CD14-positive monocyte (primary cell): ENCODE measurements at regions not wholly inside any gene's neighbourhood (a gene's known extent, or its start where the extent isn't known, plus 50 kb on each side); places are given as distances from the start of the nearest gene placed in this dataset.

Experiments
- DNase-seq, 3 donors: peaks; one replicate each; pipeline ENCODE4 v3.0.0-alpha.2; 2011 to 2022
- H2AFZ ChIP-seq: 2 replicates; pipeline ENCODE4 v1.6.0; 2012; ENCODE audit warnings: mild to moderate bottlenecking, low read depth, low read length, inconsistent platforms; ENCODE audit not compliant: insufficient read depth, poor library complexity, severe bottlenecking
- H3K27ac ChIP-seq, 2 donors: 1 replicate in 1 of 2; 2 replicates in 1 of 2; pipeline ENCODE4 v1.5.1; 2012 to 2013; ENCODE audit warnings: low read length in 2 of 2, control low read depth in 1 of 2, inconsistent platforms in 1 of 2, low read depth in 1 of 2, mild to moderate bottlenecking in 1 of 2
- H3K27me3 ChIP-seq, 2 donors: one replicate each; pipeline versions ENCODE4 v1.6.0 to v1.6.1; 2011 to 2013; ENCODE audit warnings: low read length in 2 of 2; ENCODE audit not compliant: control insufficient read depth in 2 of 2, insufficient read depth in 2 of 2
- H3K36me3 ChIP-seq, 2 donors: replicated peaks in 1 of 2; 1 replicate in 1 of 2; 2 replicates in 1 of 2; pipeline versions ENCODE4 v1.5.1 to v1.6.1; 2012 to 2013; ENCODE audit warnings: low read length in 2 of 2, control low read depth in 1 of 2, inconsistent platforms in 1 of 2, mild to moderate bottlenecking in 1 of 2; ENCODE audit not compliant: insufficient read depth in 2 of 2, control insufficient read depth in 1 of 2
- H3K4me1 ChIP-seq, 2 donors: 1 replicate in 1 of 2; 2 replicates in 1 of 2; pipeline versions ENCODE4 v1.5.1 to v1.6.1; 2012 to 2013; ENCODE audit warnings: low read length in 2 of 2, control low read depth in 1 of 2, inconsistent platforms in 1 of 2, mild to moderate bottlenecking in 1 of 2, moderate library complexity in 1 of 2; ENCODE audit not compliant: insufficient read depth in 2 of 2, control insufficient read depth in 1 of 2
- H3K4me2 ChIP-seq: replicated peaks from 2 replicates; pipeline ENCODE3; 2012; ENCODE audit warnings: low read length, moderate library complexity, mild to moderate bottlenecking; ENCODE audit not compliant: poor library complexity, severe bottlenecking; ENCODE audit errors: extremely low read depth
- H3K4me3 ChIP-seq, 3 experiments: fragments of 200-600 bp in 1 of 3; sonication (generic) in 1 of 3; replicated peaks in 1 of 3; 1 replicate in 2 of 3; 2 replicates in 1 of 3; pipeline ENCODE4 v1.5.1; 2011 to 2013; ENCODE audit warnings: low read length in 3 of 3, mild to moderate bottlenecking in 3 of 3, control low read depth in 2 of 3, low read depth in 2 of 3, inconsistent platforms in 1 of 3, moderate library complexity in 1 of 3
- H3K79me2 ChIP-seq: 2 replicates; pipeline ENCODE4 v1.6.0; 2012; ENCODE audit warnings: mild to moderate bottlenecking, control low read depth, inconsistent platforms, low read length, moderate library complexity; ENCODE audit not compliant: insufficient read depth
- H3K9ac ChIP-seq: 2 replicates; pipeline ENCODE4 v1.6.0; 2017; ENCODE audit warnings: low read length, mild to moderate bottlenecking; ENCODE audit not compliant: insufficient read depth, poor library complexity, severe bottlenecking
- H3K9me3 ChIP-seq, 2 donors: replicated peaks in 1 of 2; 1 replicate in 1 of 2; 2 replicates in 1 of 2; pipeline versions ENCODE4 v1.5.1 to v1.6.1; 2012 to 2013; ENCODE audit warnings: low read length in 2 of 2, control low read depth in 1 of 2; ENCODE audit not compliant: control insufficient read depth in 1 of 2, insufficient read depth in 1 of 2
- H4K20me1 ChIP-seq: 2 replicates; pipeline ENCODE4 v1.6.0; 2012; ENCODE audit warnings: mild to moderate bottlenecking, low read length, control low read depth, moderate library complexity; ENCODE audit not compliant: insufficient read depth
- H3K27ac Mint-ChIP-seq, 7 donors: one replicate each; pipeline ENCODE4 v1.8.0; 2020; ENCODE audit warnings: mild to moderate bottlenecking in 7 of 7, mixed read lengths in 7 of 7, moderate library complexity in 6 of 7, inconsistent platforms in 2 of 7
- H3K27me3 Mint-ChIP-seq, 3 donors: one replicate each; pipeline ENCODE4 v1.8.0; 2021 to 2022; ENCODE audit warnings: low read depth in 3 of 3, mild to moderate bottlenecking in 3 of 3, mixed read lengths in 3 of 3, moderate library complexity in 3 of 3, inconsistent platforms in 1 of 3
- H3K36me3 Mint-ChIP-seq, 2 donors: one replicate each; pipeline ENCODE4 v1.8.0; 2020; ENCODE audit warnings: mixed read lengths in 2 of 2, inconsistent platforms in 1 of 2, mild to moderate bottlenecking in 1 of 2
- H3K4me1 Mint-ChIP-seq: one replicate; pipeline ENCODE4 v1.8.0; 2020; ENCODE audit warnings: mild to moderate bottlenecking, mixed read lengths
- H3K4me3 Mint-ChIP-seq, 2 donors: one replicate each; pipeline ENCODE4 v1.8.0; 2020; ENCODE audit warnings: mild to moderate bottlenecking in 2 of 2, mixed read lengths in 2 of 2, moderate library complexity in 1 of 2
- H3K9me3 Mint-ChIP-seq, 7 donors: one replicate each; pipeline ENCODE4 v1.8.0; 2020 to 2022; ENCODE audit warnings: mixed read lengths in 7 of 7, mild to moderate bottlenecking in 6 of 7, moderate library complexity in 6 of 7, inconsistent platforms in 2 of 7
- CTCF ChIP-seq: fragments of 200-600 bp; IDR thresholded peaks from one replicate; pipeline ENCODE4 v1.8.0; 2022; ENCODE audit warnings: antibody characterized with exemption, mild to moderate bottlenecking
- WGBS: methylation state at CpG from one replicate; pipeline ENCODE4 v1.1.5; 2013; ENCODE audit warnings: missing lambda C conversion rate; ENCODE audit not compliant: insufficient coverage; 5-methylcytosine and 5-hydroxymethylcytosine counted together
- intact Hi-C, 2 donors: fragments of 100-400 bp; cut with micrococcal nuclease; formaldehyde crosslinking; loops; one replicate each; pipeline versions ENCODE4 v1.15.0 to v1.15.1; 2023

DNA sequence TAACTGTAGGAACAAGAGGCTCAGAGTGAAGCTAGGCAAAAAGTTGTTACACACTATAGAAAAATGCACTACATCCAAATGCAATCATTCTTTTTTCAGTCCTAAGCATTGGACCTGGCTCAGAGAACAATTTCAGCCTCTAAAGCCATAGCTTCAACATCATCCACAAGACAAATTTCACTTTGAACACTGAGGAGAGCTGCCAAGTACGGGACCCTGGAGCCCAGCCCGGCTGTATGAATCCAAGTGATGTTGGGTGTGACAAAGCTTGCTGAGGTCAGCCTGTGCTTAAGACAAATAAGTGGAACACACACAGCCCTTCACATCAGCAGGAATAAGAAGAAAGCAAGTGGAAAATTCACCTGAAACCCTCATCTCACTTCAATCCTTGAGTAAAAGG is 233.1 kb upstream of the PFKP start:
- no peaks in the 10 kb centered on the region for H3K9me3 Mint-ChIP-seq
- Histone ChIP-seq H3K27ac (no peak overlapping the region), H2AFZ (no peak overlapping the region), H3K27me3 (no peaks in the 10 kb centered on the region), H3K36me3 (no peaks in the 10 kb centered on the region), H3K4me2 (no peak overlapping the region), H3K9ac (no peak overlapping the region), H3K79me2 (no peaks in the 10 kb centered on the region), H3K9me3 (no peaks in the 10 kb centered on the region), H4K20me1 (no peaks in the 10 kb centered on the region), H3K4me1 (no peaks in the 10 kb centered on the region), H3K4me3 (no peak overlapping the region)
- intact Hi-C loops, result loop anchor here in 1 of 2 donors (5.0 kb wide), 1 partner anchor 213 kb away; no protein-coding TSS in a partner anchor
- no peak for TF ChIP-seq CTCF
- no peaks in the 10 kb centered on the region for H3K36me3 Mint-ChIP-seq
- H3K27me3 Mint-ChIP-seq, result peaks cover 0 to 8% (median 3%) of the 10 kb centered on the region in 3 donors
- H3K27ac Mint-ChIP-seq, result no peak overlapping the region
- no peaks in the 10 kb centered on the region for H3K4me1 Mint-ChIP-seq
- DNase-seq, result no peak
- H3K4me3 Mint-ChIP-seq, result no peak overlapping the region
- no CpG with 5 or more reads among the region's 2 CpGs for WGBS

DNA sequence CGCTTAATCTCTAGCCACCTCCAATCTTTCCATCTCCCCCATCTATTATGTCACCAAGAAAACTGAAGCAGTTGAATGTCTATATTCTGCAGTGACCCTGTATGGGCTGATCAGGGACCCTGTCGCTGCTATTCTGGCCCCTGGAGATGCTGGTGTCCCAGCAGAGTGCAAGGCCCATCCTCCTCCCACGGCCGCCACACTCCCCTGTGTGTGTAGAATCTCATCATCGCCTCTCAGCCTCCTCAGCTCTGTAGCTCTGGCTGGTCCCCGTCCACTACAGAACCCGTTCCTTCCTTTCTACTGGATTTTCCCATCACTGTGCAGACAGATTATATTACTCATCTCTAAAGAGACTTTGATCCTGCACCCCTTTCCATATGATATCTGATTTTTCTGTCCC is 235.8 kb upstream of the PFKP start:
- peaks cover 0 to 2% (median 0%) of the 10 kb centered on the region in 7 donors for H3K9me3 Mint-ChIP-seq
- Histone ChIP-seq H3K9ac (no peak overlapping the region), H3K36me3 (no peaks in the 10 kb centered on the region), H3K4me3 (no peak overlapping the region), H3K4me2 (no peak overlapping the region), H4K20me1 (no peaks in the 10 kb centered on the region), H3K27me3 (no peaks in the 10 kb centered on the region), H2AFZ (no peak overlapping the region), H3K27ac (no peak overlapping the region), H3K4me1 (no peaks in the 10 kb centered on the region), H3K9me3 (no peaks in the 10 kb centered on the region), H3K79me2 (no peaks in the 10 kb centered on the region)
- WGBS, result 75% methylated on average over 6 of the region's 7 CpGs
- intact Hi-C loops, result loop anchor here in 1 of 2 donors (5.0 kb wide), 1 partner anchor 216 kb away; no protein-coding TSS in a partner anchor
- DNase-seq, result no peak
- no peak for TF ChIP-seq CTCF
- no peak overlapping the region for H3K27ac Mint-ChIP-seq
- H3K27me3 Mint-ChIP-seq, result peaks cover 0 to 8% (median 6%) of the 10 kb centered on the region in 3 donors
- H3K4me3 Mint-ChIP-seq, result no peak overlapping the region
- H3K4me1 Mint-ChIP-seq, result no peaks in the 10 kb centered on the region
- no peaks in the 10 kb centered on the region for H3K36me3 Mint-ChIP-seq
